GM12865 (cell line): ENCODE measurements at regions not wholly inside any gene's neighbourhood (a gene's known extent, or its start where the extent isn't known, plus 50 kb on each side); places are given as distances from the start of the nearest gene placed in this dataset.

Experiments used
- DNase-seq: peaks from one replicate; pipeline ENCODE4 v3.0.0; 2010; ENCODE audit warnings: low read depth
- H3K4me3 ChIP-seq: 2 replicates; pipeline ENCODE4 v1.5.1; 2011; ENCODE audit warnings: mild to moderate bottlenecking, low read depth, low read length, control low read depth
- TF ChIP-seq, protein P1 (sequence below): IDR thresholded peaks from 2 replicates; pipeline ENCODE4 v1.5.1; 2011; ENCODE audit warnings: low read length, control low read depth, low read depth, inconsistent platforms; ENCODE audit not compliant: insufficient read depth; ENCODE audit errors: missing control alignments

DNA sequence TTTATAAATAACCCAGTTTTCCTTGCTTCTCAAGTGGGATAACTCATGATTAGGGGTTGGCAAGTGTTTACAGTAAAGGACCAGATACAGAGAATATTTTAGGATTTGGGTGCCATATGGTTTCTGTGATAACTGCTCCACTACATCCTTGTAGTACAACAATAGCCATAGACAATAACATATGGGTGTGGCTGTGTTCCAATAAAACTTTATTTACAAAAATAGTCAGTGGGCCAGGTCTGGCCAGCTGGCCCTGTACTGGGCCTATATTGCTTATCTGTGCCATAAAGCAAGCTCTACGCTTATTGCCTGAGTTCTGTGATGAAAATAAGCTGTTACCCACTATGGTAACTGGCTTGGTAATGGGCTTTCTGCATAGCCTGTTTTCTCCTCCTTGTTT is 386.5 kb upstream of the RBFOX1 start:
- DNase-seq = no peak
- TF ChIP-seq, protein P1, sequence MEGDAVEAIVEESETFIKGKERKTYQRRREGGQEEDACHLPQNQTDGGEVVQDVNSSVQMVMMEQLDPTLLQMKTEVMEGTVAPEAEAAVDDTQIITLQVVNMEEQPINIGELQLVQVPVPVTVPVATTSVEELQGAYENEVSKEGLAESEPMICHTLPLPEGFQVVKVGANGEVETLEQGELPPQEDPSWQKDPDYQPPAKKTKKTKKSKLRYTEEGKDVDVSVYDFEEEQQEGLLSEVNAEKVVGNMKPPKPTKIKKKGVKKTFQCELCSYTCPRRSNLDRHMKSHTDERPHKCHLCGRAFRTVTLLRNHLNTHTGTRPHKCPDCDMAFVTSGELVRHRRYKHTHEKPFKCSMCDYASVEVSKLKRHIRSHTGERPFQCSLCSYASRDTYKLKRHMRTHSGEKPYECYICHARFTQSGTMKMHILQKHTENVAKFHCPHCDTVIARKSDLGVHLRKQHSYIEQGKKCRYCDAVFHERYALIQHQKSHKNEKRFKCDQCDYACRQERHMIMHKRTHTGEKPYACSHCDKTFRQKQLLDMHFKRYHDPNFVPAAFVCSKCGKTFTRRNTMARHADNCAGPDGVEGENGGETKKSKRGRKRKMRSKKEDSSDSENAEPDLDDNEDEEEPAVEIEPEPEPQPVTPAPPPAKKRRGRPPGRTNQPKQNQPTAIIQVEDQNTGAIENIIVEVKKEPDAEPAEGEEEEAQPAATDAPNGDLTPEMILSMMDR = no peak
- H3K4me3 ChIP-seq = no peak overlapping the region

DNA sequence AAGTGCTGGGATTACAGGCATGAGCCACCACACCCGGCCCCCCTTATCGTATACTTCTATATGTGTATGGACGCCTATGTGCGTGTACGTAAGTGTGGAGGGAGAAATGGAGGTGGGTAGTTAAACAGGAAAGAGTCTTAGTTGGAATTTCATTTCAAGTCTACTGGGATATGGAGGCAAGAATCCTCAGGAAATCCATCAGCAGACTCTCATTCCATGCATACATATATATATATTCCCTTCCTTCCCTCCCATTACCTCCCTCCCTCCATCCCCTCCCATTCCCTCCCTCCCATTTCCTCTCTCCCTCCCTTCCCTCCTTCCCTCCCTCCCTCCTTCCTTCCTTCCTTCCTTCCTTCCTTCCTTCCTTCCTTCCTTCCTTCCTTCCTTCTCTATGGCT is 391.7 kb upstream of the RBFOX1 start:
- DNase-seq = no peak
- TF ChIP-seq, protein P1 = no peak
- no peak overlapping the region for H3K4me3 ChIP-seq

DNA sequence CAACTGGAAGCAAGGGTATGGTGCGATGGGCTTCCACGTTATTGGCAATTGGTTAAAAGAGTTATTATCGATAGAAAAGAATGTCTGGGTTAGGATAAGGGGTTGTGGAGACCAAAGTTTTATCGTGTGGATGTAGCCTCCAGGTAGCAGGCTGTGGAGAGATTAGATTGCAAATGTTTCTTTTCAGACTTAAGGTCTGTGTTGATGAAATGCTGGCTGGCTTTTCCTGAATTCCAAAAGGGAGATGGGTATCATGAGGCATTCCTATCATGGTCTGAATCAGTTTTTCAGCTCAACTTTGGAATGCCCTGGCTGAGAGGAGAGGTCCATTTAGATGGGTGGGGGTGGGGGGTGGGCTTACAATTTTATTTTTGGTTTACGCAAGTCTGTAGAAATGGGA is 395.0 kb upstream of the RBFOX1 start:
- TF ChIP-seq, protein P1 = no peak
- no peak for DNase-seq
- H3K4me3 ChIP-seq = no peak overlapping the region

DNA sequence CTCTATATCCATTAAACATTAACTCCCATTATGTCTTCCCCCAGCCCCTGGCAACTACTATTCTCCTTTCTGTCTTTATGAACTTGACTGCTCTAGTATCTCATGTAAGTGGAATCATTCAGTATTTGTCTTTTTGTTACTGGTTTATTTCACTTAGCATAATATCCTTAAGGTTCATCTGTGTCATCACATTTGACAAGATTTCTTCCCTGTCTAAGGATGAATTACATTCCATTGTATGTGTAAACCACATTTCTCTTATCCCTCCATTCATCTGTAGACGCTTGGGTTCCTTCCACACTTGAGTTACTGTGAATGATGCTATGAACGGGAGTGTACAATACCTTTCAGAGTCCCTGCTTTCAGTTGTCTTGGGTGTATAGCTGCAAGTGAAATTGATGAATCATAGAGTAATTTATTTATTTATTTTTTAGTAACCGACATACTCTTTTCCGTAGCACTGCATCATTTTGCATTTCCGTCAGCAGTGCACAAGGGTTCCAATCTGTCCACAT is 399.7 kb upstream of the RBFOX1 start:
- TF ChIP-seq, protein P1 = no peak
- no peak for DNase-seq

DNA sequence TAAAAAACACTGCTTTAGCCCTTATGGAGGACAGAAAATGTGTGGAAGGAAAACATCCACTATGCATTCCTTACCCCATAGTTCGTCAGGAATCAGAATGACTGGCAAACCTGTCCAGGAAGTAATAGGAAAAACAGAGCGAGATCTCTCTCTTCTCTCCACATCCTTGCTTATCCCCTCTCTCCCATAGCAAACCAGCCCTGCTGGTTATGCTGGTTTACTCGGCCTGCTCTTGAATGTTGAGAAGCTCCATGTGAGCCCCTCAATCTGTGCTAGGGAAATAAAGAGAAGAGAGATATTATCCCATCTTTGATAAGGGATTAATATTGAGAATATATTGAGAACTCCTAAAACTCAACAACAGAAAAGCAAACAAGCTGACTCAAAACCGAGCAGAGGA is 402.8 kb upstream of the RBFOX1 start:
- H3K4me3 ChIP-seq = no peak overlapping the region
- TF ChIP-seq, protein P1 = no peak
- no peak for DNase-seq

More for the DNA sequence above, 399.7 kb upstream of the RBFOX1 start:
- H3K4me3 ChIP-seq = no peak overlapping the region

DNA sequence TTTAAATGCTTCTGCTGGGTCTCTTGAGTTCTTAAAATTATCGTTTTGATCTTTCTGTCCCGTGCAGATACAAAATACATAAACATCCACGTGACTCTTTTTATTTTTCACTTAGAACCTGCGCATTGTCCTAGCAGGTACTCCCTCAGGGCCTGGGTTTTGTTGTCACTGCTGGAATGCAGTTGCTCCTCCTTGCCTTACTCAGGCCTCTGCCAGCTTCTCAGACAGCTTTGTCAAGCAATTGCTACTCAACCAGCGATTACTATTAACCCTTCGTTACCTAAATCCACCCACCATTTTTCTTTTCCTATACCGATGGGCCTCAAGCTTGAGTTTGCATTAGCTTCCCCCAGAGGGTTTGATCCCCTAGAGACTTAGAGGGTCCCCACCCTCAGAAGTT is 405.9 kb upstream of the RBFOX1 start:
- H3K4me3 ChIP-seq = no peak overlapping the region
- no peak for DNase-seq
- TF ChIP-seq, protein P1 = no peak

DNA sequence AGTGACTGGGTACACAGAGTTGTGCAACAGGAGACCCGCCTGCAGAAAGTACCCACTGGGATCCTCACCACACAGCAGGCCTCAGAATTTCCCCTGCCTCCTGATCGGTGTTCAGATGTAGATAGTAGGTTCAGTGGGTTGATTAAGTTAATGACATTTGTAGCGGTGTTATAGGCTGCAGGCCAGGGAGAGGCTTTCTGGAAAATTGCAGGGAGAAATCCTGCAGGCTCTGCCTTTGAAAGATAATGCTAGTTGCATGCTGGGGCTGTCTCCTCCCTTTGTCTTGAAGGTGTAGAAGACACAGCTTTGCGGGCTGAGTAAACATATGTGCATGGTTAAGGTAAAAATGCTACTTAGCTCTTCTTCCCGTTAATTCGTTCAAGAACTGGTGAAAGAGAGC is 406.3 kb upstream of the RBFOX1 start:
- H3K4me3 ChIP-seq = no peak overlapping the region
- TF ChIP-seq, protein P1 = no peak
- no peak for DNase-seq
